ENCODE measurements at regions not wholly inside any gene's neighbourhood (a gene's known extent, or its start where the extent isn't known, plus 50 kb on each side); places are given as distances from the start of the nearest gene placed in this dataset.

DNA sequence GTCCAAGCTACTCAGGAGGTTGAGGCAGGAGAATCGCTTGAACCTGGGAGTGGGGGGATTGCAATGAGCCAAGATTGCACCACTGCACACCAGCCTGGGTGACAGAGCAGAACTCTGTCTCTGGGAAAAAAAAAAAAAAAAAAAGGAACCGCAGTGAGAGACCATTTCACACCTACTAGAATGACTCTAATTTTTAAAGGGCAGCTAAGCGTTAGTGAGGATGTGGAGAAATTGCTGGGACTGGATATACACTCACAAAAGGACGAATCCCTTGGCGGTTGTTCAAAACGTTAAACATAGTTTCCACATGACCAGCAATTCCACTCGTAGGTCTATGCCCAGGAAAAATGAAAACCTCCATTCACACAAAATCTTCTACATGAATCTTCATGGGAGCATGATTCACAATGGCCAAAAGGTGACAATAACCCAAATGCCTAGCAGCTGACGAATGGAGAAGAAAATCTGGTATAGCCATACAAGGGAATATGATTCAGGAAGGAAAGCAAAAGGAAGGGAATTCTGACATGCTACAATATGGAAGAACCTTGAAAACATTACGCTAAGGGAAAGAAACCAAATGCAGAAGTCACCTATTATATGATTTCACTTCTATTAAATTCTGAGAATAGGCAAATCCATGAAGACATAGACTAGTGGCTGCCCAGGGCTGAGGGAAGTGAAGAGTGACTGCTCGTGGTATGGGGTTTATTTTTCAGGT lies 127.0 kb downstream of the CHSY1 start:
- no peak for DNase-seq (ENCODE audit: low read depth)

- DNase-seq (ENCODE audit: low read depth), result no peak
Observed at GRCh38 chr15:101123222-101123910, 128.5 kb downstream of the CHSY1 start.

GRCh38 chr15:101122806-101123205 lies 129.0 kb downstream of the CHSY1 start:
- no peak for DNase-seq (ENCODE audit: low read depth)

DNA sequence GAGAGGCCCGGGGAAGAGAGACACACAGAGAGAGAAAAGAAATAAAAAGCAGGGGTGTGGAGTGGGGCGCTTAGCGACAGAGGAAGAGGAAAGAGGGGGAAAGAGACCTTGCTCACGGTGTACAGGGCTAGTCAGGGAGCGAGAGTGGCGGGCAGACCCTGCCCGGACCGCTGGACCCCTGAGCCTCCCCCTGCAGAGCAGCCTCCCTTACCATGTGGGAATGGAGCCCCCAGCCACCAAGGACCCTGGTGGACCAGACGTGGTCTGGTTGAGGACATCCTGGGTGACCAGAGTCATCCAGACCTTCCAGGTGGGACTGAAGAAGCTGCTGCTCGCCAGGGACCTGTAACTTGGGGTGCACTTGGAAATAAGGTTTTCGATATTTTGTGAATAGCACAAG lies 129.6 kb downstream of the CHSY1 start:
- no peak for DNase-seq (ENCODE audit: low read depth)

GRCh38 chr15:101121511-101122090 lies 130.2 kb downstream of the CHSY1 start:
- peak; percentile 65 for DNase-seq (ENCODE audit: low read depth)

DNA sequence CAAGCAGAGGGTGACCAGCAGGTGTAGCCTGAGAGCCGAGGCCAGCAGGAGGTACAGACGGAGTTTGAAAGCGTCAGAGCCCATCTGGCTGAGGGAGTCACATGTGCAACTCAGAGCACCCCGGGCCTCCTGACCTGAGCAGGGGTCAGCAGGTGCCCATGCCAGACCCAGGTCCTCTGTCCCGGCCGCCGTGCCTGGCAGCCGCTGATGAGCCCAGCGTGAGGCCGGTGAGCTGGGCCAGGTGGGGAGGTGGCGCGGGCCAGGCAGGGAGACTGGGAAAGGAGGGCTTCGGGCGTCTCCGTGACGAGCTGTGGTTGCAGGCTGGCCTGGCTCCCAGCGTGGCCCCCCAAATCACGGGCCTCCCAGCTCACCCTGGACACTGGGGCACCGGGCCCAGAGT lies 130.9 kb downstream of the CHSY1 start:
- no peak for DNase-seq (ENCODE audit: low read depth)

GRCh38 chr15:101120473-101120872 lies 131.4 kb downstream of the CHSY1 start:
- no peak for DNase-seq (ENCODE audit: low read depth)
